B cell (primary cell): ENCODE measurements at regions not wholly inside any gene's neighbourhood (a gene's known extent, or its start where the extent isn't known, plus 50 kb on each side); places are given as distances from the start of the nearest gene placed in this dataset.

Experiments
- ATAC-seq: fragments of 200-7000 bp; cut with Tn5 transposase; one replicate; pipeline ENCODE4 v1.10.0; 2021; ENCODE audit warnings: low read depth, mild to moderate bottlenecking, moderate number of reproducible peaks, moderate library complexity
- CTCF ChIA-PET: fragments of 350-600 bp; sonication (Branson Sonifier 250); formaldehyde crosslinking; loops from one replicate; lab custom pipeline; 2021; ENCODE audit warnings: antibody characterized with exemption, inconsistent platforms; lab: Charles Lee
- POLR2A ChIA-PET: fragments of 350-600 bp; sonication (Branson Sonifier 250); formaldehyde crosslinking; loops from one replicate; lab custom pipeline; 2021; ENCODE audit warnings: antibody characterized with exemption; lab: Charles Lee
- DNase-seq: peaks from one replicate; pipeline ENCODE4 v3.0.0; 2013
- H2AFZ ChIP-seq: 2 replicates; pipeline ENCODE4 v1.6.1; 2012; ENCODE audit warnings: mild to moderate bottlenecking, low read depth, low read length; ENCODE audit not compliant: insufficient read depth, poor library complexity, severe bottlenecking
- H3K27ac ChIP-seq, 2 donors: 1 replicate in 1 of 2; 2 replicates in 1 of 2; pipeline ENCODE4 v1.5.1; 2012 to 2013; ENCODE audit warnings: low read length in 2 of 2, mild to moderate bottlenecking in 2 of 2, moderate library complexity in 1 of 2
- H3K27me3 ChIP-seq, 4 experiments: fragments of 200-600 bp in 1 of 4; sonication (generic) in 1 of 4; replicated peaks in 1 of 4; 1 replicate in 2 of 4; 2 replicates in 2 of 4; pipeline versions ENCODE4 v1.6.1 to v1.7.0; 2013 to 2016; ENCODE audit warnings: low read length in 3 of 4, mild to moderate bottlenecking in 2 of 4, mixed read lengths in 1 of 4, moderate library complexity in 1 of 4; ENCODE audit not compliant: insufficient read depth in 4 of 4, control insufficient read depth in 3 of 4; ENCODE audit errors: control extremely low read depth in 1 of 4
- H3K36me3 ChIP-seq, 2 experiments: replicated peaks in 1 of 2; 1 replicate in 1 of 2; 2 replicates in 1 of 2; pipeline versions ENCODE4 v1.6.1 to v1.7.1; 2013; ENCODE audit warnings: low read length in 1 of 2; ENCODE audit not compliant: insufficient read depth in 2 of 2, control insufficient read depth in 1 of 2; ENCODE audit errors: control extremely low read depth in 1 of 2, extremely low read depth in 1 of 2
- H3K4me1 ChIP-seq, 2 donors: fragments of 200-600 bp in 1 of 2; sonication (generic) in 1 of 2; 1 replicate in 1 of 2; 2 replicates in 1 of 2; pipeline versions ENCODE4 v1.5.1 to v1.6.1; 2013 to 2017; ENCODE audit warnings: low read length in 2 of 2; ENCODE audit not compliant: control insufficient read depth in 2 of 2, insufficient read depth in 2 of 2
- H3K4me2 ChIP-seq: replicated peaks from 2 replicates; pipeline ENCODE3; 2012; ENCODE audit warnings: mild to moderate bottlenecking, low read depth, low read length; ENCODE audit not compliant: poor library complexity, severe bottlenecking
- H3K4me3 ChIP-seq, 5 experiments: fragments of 200-600 bp in 1 of 5; sonication (generic) in 1 of 5; 1 replicate in 3 of 5; 2 replicates in 2 of 5; pipeline versions ENCODE4 v1.5.1 to v1.7.0; 2011 to 2016; ENCODE audit warnings: low read length in 4 of 5, mild to moderate bottlenecking in 4 of 5, low read depth in 2 of 5, control low read depth in 1 of 5, moderate library complexity in 1 of 5; ENCODE audit not compliant: insufficient read depth in 1 of 5; ENCODE audit errors: control extremely low read depth in 1 of 5, extremely low read depth in 1 of 5
- H3K79me2 ChIP-seq: fragments of 200-600 bp; sonication (generic); one replicate; pipeline ENCODE4 v1.6.0; 2016; ENCODE audit warnings: low read length; ENCODE audit not compliant: control insufficient read depth, insufficient read depth
- H3K9ac ChIP-seq: fragments of 200-600 bp; sonication (generic); 2 replicates; pipeline ENCODE4 v1.6.1; 2017; ENCODE audit warnings: mild to moderate bottlenecking, low read length, moderate library complexity
- H3K9me3 ChIP-seq, 3 donors: one replicate each; pipeline versions ENCODE4 v1.6.1 to v1.7.1; 2013; ENCODE audit warnings: low read length in 2 of 3; ENCODE audit not compliant: control insufficient read depth in 2 of 3, insufficient read depth in 1 of 3; ENCODE audit errors: control extremely low read depth in 1 of 3
- H4K20me1 ChIP-seq: 2 replicates; pipeline ENCODE4 v1.6.0; 2012; ENCODE audit warnings: mild to moderate bottlenecking, low read length; ENCODE audit not compliant: insufficient read depth, control insufficient read depth, poor library complexity, severe bottlenecking
- H3K27ac Mint-ChIP-seq: one replicate; pipeline ENCODE4 v1.8.0; 2021; ENCODE audit warnings: mixed read lengths
- H3K27me3 Mint-ChIP-seq: one replicate; pipeline ENCODE4 v1.8.0; 2021; ENCODE audit warnings: mixed read lengths
- H3K4me1 Mint-ChIP-seq: one replicate; pipeline ENCODE4 v1.8.0; 2021; ENCODE audit warnings: mixed read lengths
- H3K4me3 Mint-ChIP-seq: one replicate; pipeline ENCODE4 v1.8.0; 2021; ENCODE audit warnings: mixed read lengths
- H3K9me3 Mint-ChIP-seq: one replicate; pipeline ENCODE4 v1.8.0; 2022; ENCODE audit warnings: mixed read lengths; ENCODE audit not compliant: insufficient read depth
- CTCF ChIP-seq: fragments of 200-600 bp; IDR thresholded peaks from one replicate; pipeline ENCODE4 v1.8.0; 2022; ENCODE audit warnings: antibody characterized with exemption, mild to moderate bottlenecking
- EZH2 ChIP-seq: IDR thresholded peaks from 2 replicates; pipeline ENCODE4 v1.6.1; 2012; ENCODE audit warnings: borderline replicate concordance, low read depth, mild to moderate bottlenecking, moderate library complexity, low read length; ENCODE audit not compliant: insufficient read depth, poor library complexity, severe bottlenecking
- WGBS: methylation state at CpG from one replicate; pipeline ENCODE4 v1.1.5; 2013; ENCODE audit warnings: missing lambda C conversion rate; ENCODE audit not compliant: insufficient coverage; 5-methylcytosine and 5-hydroxymethylcytosine counted together
- intact Hi-C: fragments of 100-400 bp; cut with micrococcal nuclease; formaldehyde crosslinking; loops from one replicate; pipeline ENCODE4 v1.10.0; 2022

GRCh38 chr18:34595690-34596089 lies 114.4 kb upstream of the DTNA start:
- Histone ChIP-seq H3K9me3 (no peaks in the 10 kb centered on the region), H3K36me3 (no peaks in the 10 kb centered on the region), H3K4me1 (no peaks in the 10 kb centered on the region), H3K9ac (no peak overlapping the region), H3K27me3 (no peaks in the 10 kb centered on the region), H3K4me2 (no peak overlapping the region), H2AFZ (no peak overlapping the region), H3K4me3 (no peak overlapping the region), H3K27ac (no peak overlapping the region), H3K79me2 (no peaks in the 10 kb centered on the region), H4K20me1 (no peaks in the 10 kb centered on the region)
- no peaks in the 10 kb centered on the region for H3K4me1 Mint-ChIP-seq
- H3K27ac Mint-ChIP-seq: no peak overlapping the region
- ChIA-PET CTCF (no interaction called here), POLR2A (no interaction called here)
- intact Hi-C loops: no loop called here
- no peak for TF ChIP-seq EZH2
- DNase-seq: no peak
- ATAC-seq: no peak
- no peaks in the 10 kb centered on the region for H3K27me3 Mint-ChIP-seq
- H3K4me3 Mint-ChIP-seq: no peak overlapping the region
- no peaks in the 10 kb centered on the region for H3K9me3 Mint-ChIP-seq
- no CpG with 5 or more reads among the region's 2 CpGs for WGBS

- WGBS: 100% methylated on average over 1 of the region's 4 CpGs
- no peak overlapping the region for H3K27ac ChIP-seq
- Mint-ChIP-seq H3K4me3 (no peak overlapping the region), H3K9me3 (no peaks in the 10 kb centered on the region), H3K27ac (no peak overlapping the region), H3K27me3 (no peaks in the 10 kb centered on the region), H3K4me1 (no peaks in the 10 kb centered on the region)
- no peak overlapping the region for H3K4me2 ChIP-seq
- ATAC-seq (no peak), DNase-seq (no peak)
- no peaks in the 10 kb centered on the region for H3K27me3 ChIP-seq
- no peaks in the 10 kb centered on the region for H4K20me1 ChIP-seq
- no peaks in the 10 kb centered on the region for H3K9me3 ChIP-seq
- no peaks in the 10 kb centered on the region for H3K4me1 ChIP-seq
- no peak overlapping the region for H2AFZ ChIP-seq
- H3K4me3 ChIP-seq: no peak overlapping the region
- H3K9ac ChIP-seq: no peak overlapping the region
- CTCF ChIA-PET: no interaction called here
- TF ChIP-seq CTCF (no peak), EZH2 (no peak)
- intact Hi-C loops: no loop called here
- POLR2A ChIA-PET: no interaction called here
- H3K79me2 ChIP-seq: no peaks in the 10 kb centered on the region
- no peaks in the 10 kb centered on the region for H3K36me3 ChIP-seq
Observed at GRCh38 chr18:34598120-34598635, 111.9 kb upstream of the DTNA start.
